Heart left ventricle (tissue), 13 donors: ENCODE measurements at regions not wholly inside any gene's neighbourhood (a gene's known extent, or its start where the extent isn't known, plus 50 kb on each side); places are given as distances from the start of the nearest gene placed in this dataset.

Experiments
- POLR2A ChIP-seq, 2 donors: fragments of 450-650 bp; IDR thresholded peaks; one replicate each; pipeline ENCODE4 v1.6.1; 2017; ENCODE audit warnings: antibody characterized with exemption in 2 of 2, mild to moderate bottlenecking in 2 of 2, moderate library complexity in 2 of 2
- TF ChIP-seq, protein P1 (sequence below), 12 donors: fragments of 200-600 bp; sonication (generic) in 4 of 12; IDR thresholded peaks; one replicate each; pipeline versions ENCODE4 v1.5.0 to v1.8.0; 2018 to 2022; ENCODE audit warnings: antibody characterized with exemption in 12 of 12, mild to moderate bottlenecking in 5 of 12
- donor health status: ischemic (EF 13 %, LVEDD 7.1; RV severe dilation, severe dysfunction).
- donor health status: DM: no; HTN: yes; CAD: no.
- donor health status: DM: no; HTN: no; CAD: no.
- donor health status: ischemic (EF 25% LVEDD 6.9; RV normal size, moderate dysfunction).
- donor health status: ischemic (EF 25% LVEDD 5.7; RV mildly dilated, moderate dysfunction).
- donor health status: ischemic (EF 35%, LVEDD 5.7; RV mildly dilated, moderate dysfunction).
- donor health status: nonischemic (EF 11% LVEDD 7.7; RV severe dilation, severe dysfunction).
- donor health status: DM: yes; HTN: yes; CAD: no.
- donor health status: PGD.
- donor health status: ischemic (EF 29% LVEDD 5.4; RV normal size, mild dysfunction).
- donor health status: nonischemic (EF 23%, LVEDD 6.1; RV moderate dilation, normal function).

GRCh38 chr4:102153391-102153790 lies 191.9 kb downstream of the SLC39A8 start:
- TF ChIP-seq POLR2A (IDR thresholded peaks at IDR 0.05): no peak
- TF ChIP-seq, protein P1, sequence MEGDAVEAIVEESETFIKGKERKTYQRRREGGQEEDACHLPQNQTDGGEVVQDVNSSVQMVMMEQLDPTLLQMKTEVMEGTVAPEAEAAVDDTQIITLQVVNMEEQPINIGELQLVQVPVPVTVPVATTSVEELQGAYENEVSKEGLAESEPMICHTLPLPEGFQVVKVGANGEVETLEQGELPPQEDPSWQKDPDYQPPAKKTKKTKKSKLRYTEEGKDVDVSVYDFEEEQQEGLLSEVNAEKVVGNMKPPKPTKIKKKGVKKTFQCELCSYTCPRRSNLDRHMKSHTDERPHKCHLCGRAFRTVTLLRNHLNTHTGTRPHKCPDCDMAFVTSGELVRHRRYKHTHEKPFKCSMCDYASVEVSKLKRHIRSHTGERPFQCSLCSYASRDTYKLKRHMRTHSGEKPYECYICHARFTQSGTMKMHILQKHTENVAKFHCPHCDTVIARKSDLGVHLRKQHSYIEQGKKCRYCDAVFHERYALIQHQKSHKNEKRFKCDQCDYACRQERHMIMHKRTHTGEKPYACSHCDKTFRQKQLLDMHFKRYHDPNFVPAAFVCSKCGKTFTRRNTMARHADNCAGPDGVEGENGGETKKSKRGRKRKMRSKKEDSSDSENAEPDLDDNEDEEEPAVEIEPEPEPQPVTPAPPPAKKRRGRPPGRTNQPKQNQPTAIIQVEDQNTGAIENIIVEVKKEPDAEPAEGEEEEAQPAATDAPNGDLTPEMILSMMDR (IDR thresholded peaks at IDR 0.05): no peak
